ENCODE measurements at regions not wholly inside any gene's neighbourhood (a gene's known extent, or its start where the extent isn't known, plus 50 kb on each side); places are given as distances from the start of the nearest gene placed in this dataset.
"Not testable (repeated sequence)": the region's sequence is repeated elsewhere in the genome, so short reads cannot be mapped to it uniquely, and the experiment has no call there.

DNA sequence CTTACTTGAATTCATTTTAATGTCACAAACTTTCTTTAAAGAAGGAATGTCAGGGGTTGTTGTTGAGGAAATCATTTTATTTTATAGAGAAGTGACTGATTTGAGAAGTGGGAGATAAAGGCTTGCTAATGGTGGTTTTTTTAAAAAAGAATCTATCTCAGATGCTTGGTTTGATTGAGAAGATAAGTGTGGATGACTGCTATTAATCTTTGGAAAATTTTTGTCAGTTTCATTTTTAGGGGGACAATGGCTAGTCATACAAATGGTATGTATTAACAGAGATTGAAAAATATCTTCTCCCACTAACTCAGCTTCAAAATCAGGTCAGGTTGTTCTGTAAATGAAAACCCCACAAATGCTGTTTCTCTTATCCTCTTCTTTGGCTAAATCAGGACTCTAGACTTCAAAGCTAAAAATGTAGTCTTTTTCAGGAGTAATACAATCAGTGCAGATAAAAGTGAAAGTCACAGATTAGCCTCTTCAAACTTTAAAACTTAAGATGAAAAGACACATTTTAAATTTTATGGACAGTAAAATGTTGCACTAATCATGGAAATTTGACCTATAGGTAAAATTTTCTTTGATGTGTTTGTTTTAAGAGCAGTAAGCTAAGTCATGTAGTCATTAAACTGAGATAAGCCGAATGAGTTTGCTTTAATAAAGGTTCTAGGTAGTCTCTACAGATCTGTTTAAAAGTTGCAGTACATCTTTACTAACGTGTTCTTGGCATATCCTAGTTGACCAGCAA, 674.2 kb upstream of the VRK2 start:
- no peak for DNase-seq

DNA sequence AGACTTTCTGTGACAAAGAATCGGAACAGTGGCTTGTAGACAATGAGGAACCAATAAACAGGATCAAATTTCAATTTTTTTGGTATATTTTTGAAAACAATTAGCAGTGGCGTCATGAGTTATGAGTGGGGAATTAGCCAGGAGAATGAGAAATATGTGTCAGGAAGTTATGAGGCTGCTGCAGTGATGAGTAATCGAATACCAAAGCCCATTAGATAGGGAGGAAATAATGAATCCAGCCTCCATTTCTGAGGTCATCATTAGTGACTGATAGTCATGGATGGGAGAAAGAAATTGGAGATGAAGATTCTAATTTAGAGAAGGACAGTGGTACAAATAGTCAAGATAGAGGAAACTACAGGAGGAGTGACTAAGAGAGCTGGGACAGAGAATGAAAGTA, 673.1 kb upstream of the VRK2 start:
- no peak for DNase-seq

DNA sequence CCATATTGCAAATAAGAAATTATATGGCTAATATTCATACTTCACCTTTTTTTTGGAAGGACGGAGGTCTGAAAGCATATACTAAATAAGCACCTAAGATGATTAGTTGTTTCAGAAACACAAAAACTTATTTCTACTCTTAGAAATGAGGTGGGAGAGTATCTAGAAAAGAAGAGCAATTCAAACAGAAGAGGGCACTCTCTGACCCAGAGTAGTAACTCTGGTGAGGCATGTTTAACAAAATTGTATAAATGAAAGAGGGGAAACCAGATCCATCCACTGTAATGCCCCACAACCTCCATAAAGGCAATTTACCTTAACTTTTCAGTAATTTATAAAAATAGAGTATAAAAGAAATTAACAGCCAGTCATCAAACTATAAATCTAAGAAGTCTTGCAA, 669.6 kb upstream of the VRK2 start:
- no peak for DNase-seq

DNA sequence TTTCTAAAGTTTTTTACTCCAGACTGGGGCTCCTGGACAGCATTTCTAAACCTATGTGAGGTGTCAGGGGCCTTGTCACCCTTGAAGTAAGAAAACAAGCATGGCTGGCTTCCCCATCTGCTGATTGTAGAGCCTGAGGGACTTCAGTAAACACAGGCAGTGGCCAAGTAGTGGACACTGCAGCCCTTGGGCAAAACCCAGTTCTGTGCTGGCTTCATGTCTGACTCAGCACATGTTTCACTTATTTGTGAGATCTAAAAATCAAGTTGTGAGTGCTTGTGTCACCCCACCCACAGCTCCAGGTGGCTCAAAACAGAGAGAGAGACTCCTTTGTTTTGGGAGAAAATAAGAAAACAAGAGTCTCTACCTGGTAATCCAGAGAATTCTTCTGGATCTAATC, 660.3 kb upstream of the VRK2 start:
- DNase-seq = no peak

DNA sequence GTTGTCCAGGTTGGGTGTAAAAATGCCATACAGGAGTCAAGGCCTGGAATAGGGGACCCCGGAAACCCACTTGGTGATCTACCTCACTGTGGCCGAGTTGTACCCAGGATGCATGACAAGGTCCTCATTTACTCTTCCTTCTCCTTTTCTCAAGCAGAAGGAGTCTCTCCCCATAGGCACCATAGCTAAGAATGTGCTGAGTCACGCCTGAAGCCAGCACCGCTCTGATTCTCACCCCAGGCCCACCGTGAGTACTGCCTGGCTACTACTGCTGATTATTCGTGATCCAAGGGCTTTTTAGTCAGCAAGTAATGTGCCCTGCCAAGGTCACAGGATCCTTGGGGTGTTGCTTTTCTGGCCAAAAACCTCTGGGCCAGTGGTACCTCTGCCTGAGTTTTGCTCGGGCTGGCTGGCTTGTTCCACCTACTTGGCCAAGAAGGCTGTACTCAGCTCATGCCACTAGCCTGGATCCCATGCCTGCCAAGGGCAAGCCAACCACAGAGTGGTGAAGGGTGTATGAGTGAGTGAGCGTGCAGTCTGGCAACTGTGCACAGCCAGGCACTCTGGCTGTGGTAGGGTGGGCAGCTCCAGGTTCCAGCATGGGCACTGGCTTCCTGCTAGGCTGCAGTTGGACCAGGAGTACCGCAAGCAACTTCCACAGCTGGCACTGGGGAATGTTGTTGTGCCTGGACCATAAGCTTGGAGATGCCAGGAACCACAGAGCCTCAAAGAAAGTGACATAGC, 650.1 kb upstream of the VRK2 start:
- no peak for DNase-seq

DNA sequence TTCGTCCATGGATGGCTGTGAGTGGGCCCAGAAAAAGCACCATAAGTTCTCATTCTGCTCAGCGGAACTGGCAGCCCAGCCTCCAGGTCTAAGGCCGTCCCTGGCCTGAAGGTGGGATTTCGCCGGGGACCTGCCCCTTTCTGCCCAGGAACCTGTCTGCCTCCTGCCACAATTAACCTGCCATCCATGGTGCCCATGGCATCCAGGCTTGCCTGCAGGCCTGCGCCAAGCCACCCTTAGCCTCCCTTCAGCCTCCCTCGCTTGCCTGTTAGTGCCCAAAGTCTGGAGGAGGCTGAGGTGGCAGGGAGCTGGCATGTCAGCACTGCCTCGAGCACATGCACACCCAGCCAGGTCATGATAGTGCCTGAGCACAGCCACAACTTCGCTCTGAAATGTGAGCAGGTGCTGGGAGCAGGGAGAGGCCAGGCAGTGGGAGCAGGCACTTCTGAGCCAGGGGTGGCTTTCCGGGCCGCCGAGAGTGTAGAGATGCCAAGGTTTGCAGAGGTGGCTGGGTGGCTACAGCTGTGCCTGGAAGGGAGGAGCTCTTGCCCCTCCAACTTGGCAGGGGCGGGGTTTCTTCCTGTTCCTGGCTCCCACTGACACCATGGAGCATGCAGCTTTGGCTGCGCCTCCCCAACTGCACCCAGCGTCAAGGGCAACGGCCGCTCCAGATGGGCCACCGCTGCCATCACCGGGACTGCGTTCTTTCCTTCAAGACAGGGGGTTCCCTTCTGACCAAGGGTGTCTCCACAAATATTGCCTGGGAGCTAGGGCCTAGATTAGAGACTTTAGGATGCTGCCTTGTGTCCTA, 648.9 kb upstream of the VRK2 start:
- DNase-seq = no peak

DNA sequence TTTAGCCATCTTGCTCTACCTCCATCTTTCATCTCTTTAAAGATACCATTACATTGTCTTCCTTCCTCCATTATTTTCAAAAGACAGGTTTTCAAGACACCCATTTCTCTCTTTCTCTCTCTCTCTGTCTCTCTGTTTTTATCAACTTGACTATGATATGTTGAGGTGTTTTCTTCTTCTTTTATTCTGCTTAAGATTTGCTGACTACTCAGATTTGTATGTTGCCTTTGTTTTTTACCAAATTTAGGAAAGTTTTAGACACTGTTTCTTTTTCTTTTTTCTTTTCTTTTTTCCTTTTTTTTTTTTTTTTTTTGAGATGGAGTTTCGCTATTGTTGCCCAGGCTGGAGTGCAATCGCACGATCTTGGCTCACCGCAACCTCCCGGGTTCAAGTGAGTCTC, 647.5 kb upstream of the VRK2 start:
- no peak for DNase-seq

DNA sequence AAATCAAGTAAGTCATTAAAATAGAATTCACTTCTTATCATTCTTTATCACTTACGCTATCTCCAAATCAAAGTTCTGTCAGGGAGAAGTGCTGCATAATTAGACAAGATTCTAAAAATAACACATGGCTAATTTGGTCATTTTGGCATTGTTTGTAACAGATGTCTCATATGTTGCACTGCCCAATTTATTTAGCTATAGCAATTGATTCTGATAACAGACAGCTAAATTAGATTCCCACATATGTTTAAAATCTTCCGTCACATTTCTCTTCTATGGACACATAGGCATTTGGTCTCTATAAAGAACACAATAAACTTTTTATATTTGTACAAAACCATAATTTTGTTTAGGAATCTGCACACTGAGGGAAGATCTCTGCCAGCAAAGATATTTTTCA, 644.5 kb upstream of the VRK2 start:
- DNase-seq = no peak

DNA sequence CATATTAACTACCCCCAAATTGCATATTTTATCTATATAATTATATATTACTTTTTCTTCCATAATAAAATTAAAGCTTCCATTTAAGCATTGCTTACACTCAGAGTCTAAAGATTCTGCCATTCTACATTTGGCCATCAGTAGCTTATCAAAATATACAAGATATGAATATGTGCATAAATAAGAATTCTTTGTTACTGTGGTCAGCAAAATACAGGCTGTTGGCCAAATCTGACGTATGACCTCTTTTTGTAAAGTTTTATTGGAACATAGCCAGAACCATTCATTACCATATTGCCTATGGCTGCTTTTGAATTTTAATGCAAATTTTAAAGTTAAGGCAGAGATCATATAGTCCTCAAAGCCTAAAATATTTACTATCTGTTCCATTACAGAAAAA, 643.9 kb upstream of the VRK2 start:
- DNase-seq = no peak

DNA sequence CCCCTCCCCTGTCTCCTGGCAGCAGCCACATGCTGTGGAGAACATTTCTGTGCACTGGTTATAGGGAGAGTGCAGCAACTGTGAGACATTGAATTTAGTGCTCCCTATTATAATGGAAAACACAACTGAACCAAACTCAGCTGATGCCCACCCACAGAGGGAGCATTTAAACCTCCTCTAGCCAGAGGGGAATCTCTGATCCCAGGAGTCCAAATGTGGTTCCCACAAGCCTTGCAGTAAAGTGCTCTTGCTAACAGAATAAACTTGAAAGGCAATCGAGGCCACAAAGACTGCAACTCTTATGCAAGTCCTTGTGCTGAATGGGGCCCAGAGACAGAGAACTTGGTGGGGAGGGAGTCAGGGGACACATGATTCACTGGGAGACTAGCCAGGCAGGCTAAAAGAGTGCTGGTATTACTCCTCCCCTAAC, 638.8 kb upstream of the VRK2 start:
- no peak for DNase-seq

DNA sequence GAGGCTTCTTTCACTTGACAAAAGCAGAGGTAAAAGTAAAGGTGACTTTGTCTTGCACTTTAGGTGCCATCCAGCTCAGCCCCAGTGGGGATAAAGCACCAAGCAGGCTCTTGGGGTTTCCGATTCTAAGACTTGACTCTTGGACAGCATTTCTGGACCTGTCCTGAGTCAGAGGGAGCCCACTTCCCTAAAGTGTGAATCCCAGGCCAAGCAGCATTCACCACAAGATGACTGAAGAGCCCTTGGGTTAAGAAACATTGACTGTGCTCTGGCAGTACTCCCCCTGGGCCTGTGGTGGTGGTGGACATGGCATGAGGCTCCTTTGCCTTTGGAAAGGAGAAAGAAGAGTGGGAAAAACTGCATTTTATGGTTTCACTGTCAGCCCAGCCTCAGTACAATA, 638.0 kb upstream of the VRK2 start:
- DNase-seq = no peak

DNA sequence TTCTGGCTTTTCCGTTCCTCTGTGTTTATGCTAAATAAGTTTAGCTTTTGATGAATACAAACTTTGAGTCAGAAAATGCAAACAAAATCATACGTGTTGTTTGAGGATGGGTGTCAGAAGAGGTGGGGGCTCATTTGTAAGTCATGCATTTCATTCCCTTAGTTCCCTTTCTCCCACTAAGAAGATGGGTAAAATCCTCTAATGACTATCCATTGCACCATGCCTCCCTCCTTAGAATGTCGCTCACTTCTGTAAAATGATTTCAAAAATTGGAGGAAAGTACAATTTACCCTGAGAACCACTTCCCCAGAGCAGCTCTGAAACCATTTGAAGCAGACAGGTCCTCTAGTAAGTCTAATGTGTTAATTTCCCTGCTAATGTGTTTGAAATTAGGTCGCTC, 629.6 kb upstream of the VRK2 start:
- DNase-seq = no peak

DNA sequence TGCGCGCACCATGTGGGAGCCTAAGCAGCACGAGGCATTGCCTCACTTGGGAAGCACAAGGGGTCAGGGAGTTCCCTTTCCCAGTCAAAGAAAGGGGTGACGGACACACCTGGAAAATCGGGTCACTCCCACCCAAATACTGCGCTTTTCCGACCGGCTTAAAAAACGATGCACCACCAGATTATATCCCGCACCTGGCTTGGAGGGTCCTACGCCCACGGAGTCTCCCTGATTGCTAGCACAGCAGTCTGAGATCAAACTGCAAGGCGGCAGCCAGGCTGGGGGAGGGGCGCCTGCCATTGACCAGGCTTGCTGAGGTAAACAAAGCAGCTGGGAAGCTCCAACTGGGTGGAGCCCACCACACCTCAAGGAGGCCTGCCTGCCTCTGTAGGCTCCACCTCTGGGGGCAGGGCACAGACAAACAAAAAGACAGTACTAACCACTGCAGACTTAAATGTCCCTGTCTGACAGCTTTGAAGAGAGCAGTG, 627.7 kb upstream of the VRK2 start:
- not testable (repeated sequence) for DNase-seq

DNA sequence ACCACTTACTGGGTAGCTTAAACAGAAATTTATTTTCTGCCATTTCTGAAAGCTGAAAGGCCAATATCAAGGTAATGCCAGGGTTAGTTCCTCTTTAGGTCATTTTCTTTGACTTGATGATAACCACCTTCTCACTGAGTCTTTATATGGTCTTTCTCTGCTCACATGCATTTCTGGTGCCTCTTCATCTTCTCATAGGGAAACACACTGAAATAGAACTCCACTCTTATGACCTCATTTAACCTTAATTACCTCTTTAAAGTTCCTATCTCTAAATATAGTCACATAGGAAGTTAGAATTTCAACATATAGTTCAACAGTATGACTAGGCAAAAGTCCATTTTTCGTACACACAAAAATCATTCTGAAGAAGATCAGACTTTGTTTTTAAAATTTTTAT, 616.8 kb upstream of the VRK2 start:
- no peak for DNase-seq

DNA sequence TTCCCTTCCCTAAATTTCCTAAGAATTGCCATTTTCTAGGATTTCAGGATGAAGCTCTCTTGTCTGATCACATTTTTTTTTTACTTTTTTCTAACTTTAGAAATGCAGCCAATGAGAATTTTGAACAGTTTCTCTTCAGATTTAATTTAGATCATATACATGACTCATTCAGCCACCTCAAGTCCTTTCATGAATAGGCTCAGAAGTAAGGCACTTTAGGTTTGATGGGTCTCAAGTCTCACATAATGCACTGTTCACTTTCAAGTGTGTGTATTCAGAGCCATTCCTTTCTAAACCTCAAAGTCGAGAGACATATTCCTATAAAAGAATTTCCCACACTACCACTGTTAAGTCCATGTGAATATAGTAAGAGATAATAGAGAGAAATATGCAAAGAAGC, 614.1 kb upstream of the VRK2 start:
- DNase-seq = no peak

DNA sequence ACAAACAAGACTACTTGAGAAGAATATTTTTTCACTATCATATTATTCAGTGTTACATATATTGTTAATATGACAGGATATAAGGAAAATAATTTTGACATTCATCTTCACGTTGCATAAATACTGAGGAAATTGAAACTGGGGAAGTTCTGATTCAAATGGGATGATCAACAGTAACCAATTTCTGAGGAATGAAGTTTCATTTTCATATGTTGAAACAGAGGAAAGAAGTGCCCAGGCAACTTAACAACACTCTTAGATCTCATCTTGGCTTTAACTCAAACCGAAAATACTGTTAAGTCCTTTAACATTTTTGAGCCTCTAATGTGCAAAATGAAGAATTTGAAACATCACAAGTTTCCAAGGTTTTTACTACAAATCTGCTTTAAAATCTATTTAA, 612.2 kb upstream of the VRK2 start:
- DNase-seq = no peak

DNA sequence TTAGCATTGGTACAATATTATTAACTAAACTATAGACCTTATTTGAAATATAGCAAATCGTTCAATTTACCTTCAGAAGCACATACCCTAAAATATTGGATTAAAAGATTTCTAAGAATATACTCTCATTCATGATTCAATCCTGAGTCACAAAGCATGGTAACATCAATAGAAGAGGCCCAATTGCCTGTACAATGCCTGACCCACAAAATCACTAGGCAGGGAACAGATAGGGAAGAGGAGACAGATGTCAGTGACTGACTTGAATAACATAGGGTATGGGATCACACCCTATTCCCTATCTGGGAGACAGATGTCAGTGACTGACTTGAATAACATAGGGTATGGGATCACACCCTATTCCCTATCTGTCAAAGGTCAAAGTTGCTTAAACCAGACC, 611.6 kb upstream of the VRK2 start:
- DNase-seq = no peak

DNA sequence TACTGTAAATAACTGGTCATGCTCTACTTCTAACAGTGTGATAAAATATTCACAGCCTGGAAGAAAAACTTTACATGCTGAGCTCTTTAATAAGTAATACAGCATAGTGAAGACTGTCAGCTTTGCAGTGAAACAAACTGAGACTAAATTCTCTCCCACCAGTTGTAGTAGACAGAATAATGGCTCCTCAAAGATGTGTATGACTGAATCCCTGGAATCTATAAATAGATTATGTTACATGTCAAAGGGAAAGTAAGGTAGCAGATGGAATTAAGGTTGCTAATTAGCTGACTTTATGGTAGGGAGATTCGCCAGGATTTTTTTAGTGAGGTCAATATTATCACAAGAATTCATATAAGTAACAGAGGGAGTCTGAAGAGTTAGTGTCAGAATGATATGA, 609.5 kb upstream of the VRK2 start:
- no peak for DNase-seq

DNA sequence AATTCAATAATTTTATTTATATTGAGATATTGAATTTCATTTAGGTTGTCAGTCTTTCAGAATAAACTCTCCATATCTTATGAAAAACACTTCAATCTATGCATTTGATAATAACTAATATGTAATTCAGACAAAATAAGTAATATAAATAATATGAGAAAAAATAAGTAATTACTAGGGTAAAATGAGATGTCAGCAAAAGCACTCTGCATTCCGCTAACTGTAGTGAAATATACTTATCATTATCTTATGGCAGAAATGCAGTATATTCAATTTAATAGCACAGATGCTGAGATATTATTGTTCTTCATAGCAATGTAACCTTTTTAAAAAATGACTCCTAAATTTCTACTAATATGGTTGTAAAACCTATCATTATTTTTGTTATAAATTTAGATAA, 606.2 kb upstream of the VRK2 start:
- no peak for DNase-seq

DNA sequence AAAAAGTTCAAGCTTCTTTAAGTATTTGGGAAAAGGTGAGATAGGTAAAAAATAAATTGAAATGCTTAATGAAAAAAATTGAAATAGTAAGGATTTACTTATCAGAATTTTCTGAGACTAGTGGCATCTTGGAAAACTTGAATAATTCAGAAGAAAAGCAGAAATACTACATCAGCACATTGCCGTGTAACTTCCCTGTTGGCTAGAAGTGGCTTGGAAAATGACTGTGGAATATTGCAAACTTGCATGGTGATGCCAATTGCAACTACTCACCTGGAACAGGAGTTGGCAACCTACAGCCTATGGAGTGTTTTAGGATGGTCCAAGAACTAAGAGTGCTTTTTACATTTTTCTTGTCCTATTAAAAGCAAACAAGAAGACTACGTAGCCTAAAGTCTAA, 603.5 kb upstream of the VRK2 start:
- DNase-seq = no peak

DNA sequence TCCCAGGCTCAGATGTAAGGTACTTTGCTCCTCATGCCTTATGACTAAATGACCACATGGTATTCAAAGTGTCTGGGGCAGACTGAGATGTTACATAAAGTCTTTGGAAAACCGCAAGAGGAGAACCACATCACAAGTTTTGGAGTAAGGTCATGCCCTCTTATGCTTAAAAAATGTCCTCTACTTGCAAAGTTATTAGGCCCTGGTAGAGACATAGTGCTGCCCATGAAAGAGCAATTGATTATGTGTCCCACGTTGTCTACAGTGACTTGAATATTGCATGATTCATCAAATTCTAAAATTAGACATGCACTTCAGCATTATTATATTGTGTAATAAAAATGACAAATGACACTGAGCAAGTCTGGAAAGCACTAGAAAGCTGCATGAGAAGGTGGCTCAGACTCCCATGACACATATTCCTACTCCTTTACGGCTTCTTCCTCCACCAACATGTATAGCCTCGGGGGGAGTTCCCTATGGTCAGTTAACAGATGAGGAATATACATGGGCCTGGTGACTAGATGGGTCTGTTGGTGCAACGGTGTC, 602.6 kb upstream of the VRK2 start:
- no peak for DNase-seq

DNA sequence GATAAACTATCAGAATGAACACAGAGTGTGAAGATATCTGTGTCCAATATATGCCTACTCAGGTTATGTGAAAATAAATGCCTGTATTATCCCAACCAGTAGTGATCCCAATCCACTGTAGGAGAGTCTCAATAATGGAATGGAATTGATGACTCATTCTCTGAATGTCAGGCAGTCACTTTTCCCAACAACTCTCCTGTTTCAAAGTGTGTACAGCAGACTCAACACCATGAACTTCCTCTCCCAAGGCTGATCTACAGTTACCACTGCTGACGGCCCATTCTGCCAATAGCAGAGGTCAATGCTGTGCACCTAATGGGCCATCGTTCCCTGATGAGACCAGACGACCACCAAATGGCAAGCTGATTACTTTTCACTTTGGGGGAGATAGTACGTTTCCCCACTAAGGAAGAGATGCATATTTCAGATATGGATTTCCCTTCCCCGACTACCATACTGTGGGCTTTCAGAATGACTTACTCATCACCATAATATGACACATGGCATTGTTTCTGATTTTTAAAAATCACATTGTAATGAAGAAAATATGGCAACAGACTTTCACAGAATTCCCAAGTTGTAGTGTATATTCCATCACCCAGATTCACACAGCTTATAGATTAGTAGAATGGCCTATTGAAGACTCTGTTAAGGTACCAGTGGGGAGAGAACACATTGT, 601.7 kb upstream of the VRK2 start:
- DNase-seq = no peak

DNA sequence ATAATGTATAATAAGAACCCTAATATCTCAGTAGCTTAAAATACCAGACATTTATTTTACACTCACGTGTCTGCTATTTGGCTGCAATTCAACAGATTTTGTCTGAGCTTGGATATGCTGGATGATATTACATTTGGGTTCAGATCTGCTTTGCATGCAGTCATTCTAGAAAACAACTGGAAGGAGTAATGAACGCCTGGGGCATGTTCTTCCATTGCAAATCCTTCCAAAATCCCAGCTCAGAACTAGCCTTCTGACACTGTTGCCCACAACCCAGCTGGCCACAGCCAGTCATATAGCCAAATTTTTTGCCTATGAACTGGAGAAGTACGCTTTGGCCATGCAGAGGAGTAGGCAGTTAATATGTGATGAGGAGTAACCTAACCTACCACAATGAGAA, 597.8 kb upstream of the VRK2 start:
- no peak for DNase-seq
